ENCODE measurements at regions not wholly inside any gene's neighbourhood (a gene's known extent, or its start where the extent isn't known, plus 50 kb on each side); places are given as distances from the start of the nearest gene placed in this dataset.

DNA sequence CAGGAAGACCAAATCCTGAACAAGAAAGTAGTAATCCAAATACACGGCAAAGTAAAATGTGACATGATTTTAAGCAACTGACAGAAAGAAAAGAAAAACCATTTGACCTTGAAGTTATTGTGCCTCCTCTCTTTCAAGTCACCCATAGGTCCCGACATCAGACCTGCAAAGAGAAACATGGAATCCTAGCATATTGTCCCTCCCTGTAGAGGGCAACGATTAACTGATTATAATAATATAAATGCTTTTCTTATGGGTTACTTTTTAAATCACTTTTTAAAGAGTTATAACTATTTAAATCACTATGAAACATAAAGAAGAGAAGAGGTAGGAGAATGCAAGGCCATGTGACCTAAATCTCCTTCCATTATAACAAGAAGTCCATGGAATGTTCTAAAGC lies 143.2 kb upstream of the LIPC start:
- intact Hi-C loops (cut with DNase I; ENCODE audit: low total_unique reads), result no loop called here
- no peak for TF ChIP-seq POLR2A (IDR thresholded peaks at IDR 0.05)
- TF ChIP-seq, protein P1, sequence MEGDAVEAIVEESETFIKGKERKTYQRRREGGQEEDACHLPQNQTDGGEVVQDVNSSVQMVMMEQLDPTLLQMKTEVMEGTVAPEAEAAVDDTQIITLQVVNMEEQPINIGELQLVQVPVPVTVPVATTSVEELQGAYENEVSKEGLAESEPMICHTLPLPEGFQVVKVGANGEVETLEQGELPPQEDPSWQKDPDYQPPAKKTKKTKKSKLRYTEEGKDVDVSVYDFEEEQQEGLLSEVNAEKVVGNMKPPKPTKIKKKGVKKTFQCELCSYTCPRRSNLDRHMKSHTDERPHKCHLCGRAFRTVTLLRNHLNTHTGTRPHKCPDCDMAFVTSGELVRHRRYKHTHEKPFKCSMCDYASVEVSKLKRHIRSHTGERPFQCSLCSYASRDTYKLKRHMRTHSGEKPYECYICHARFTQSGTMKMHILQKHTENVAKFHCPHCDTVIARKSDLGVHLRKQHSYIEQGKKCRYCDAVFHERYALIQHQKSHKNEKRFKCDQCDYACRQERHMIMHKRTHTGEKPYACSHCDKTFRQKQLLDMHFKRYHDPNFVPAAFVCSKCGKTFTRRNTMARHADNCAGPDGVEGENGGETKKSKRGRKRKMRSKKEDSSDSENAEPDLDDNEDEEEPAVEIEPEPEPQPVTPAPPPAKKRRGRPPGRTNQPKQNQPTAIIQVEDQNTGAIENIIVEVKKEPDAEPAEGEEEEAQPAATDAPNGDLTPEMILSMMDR (IDR thresholded peaks at IDR 0.05), result no peak
- no peak for DNase-seq (ENCODE audit: low spot score in 2 of 2)
- no peak overlapping the region for H3K4me3 ChIP-seq (ENCODE audit: low read depth, poor library complexity, severe bottlenecking)
- WGBS, 2 donors, result 83 to 90% methylated on average over 3 of the region's 3 CpGs

DNA sequence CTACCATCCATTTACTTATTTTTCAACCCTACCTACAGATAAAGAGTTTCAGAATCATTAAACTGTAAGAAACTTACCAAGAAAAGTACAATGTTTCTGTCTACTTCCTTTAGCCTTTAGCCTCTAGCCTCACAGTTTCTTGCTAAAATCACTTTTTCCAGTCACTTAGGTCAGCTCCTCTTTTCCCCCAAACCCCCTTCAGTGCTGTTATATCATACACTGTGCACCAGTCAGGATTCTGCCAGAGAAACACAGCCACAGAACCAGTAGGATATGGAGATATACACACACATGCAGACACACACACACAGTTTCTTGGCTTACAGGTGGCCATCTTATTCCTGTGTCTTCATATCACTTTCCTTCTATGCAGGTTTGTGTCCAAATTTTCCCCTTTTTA lies 139.9 kb upstream of the LIPC start:
- intact Hi-C loops (cut with DNase I; ENCODE audit: low total_unique reads), result no loop called here
- H3K4me3 ChIP-seq (ENCODE audit: low read depth, poor library complexity, severe bottlenecking), result no peak overlapping the region
- TF ChIP-seq POLR2A (IDR thresholded peaks at IDR 0.05), result no peak
- TF ChIP-seq, protein P1 (IDR thresholded peaks at IDR 0.05), result no peak
- DNase-seq (ENCODE audit: low spot score in 2 of 2), result no peak

DNA sequence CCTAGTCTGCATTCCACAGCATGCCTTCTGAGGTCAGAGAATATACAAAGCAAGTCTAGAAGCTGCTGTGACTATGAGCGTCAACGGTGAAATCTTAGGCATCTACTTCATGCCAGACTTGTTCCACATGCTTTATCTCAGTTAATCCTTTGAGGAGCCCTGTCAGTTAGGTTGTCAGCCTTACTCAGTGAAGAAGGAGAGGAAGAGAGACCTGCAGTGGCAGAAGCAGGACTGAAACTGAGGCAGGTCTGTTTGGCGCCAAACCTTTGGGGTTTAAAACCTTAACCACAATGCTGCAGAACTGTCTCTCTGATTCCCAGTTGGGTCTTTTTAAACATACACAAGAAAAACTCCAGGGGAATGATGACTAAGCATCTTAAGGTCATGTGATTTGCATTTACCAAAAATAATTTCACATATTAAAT lies 139.0 kb upstream of the LIPC start:
- 90 to 91% methylated on average over 3 of the region's 3 CpGs for WGBS, 2 donors
- TF ChIP-seq, protein P1 (IDR thresholded peaks at IDR 0.05), result no peak
- no peak for TF ChIP-seq POLR2A (IDR thresholded peaks at IDR 0.05)
- DNase-seq (ENCODE audit: low spot score in 2 of 2), result no peak

DNA sequence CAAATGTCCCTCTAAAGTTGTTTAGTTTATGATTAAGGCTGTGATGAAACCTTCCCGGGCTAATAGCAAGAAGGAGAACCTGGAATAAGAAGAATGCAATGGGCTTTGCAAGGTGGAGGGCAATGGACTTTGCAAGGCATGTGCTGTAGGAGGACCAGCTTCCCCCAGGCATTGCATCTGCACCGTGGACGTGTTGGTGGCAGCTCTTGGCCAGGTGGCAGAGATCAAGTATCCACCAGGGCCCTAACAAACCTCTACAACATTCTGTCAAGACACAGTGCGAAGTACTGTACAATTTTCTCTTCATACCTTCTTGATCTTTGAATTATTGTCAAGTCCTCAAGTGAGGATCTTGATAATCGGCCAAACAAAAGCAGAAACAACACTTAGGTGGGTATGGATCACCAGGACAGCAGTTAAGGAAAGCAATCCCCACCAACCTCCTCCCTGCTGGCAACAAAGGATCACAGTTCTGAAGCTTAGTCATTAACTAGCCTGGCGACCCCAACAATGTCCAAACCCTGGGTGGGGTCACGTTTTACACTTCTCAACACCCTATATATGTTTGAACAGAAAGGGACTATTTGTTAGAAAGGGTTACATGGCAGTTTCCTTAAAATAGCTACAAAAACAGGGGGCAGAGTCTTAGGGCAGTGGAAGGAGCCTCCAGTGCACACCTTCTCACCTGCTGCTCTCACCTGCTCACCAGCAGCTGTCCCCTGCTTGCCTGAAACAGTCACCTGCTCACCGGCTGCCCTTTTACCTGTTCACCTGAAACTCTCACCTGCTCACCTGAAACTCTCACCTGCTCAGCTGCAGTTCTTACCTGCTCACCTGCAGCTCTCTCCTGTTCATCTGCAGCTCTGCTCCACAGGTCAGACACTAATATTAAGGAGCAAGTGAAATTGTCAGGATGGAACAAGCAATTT lies 137.9 kb upstream of the LIPC start:
- no peak overlapping the region for H3K4me3 ChIP-seq (ENCODE audit: low read depth, poor library complexity, severe bottlenecking)
- 89 to 91% methylated on average over 8 of the region's 8 CpGs for WGBS, 2 donors
- intact Hi-C loops (cut with DNase I; ENCODE audit: low total_unique reads), result no loop called here
- DNase-seq (ENCODE audit: low spot score in 2 of 2), result no peak
- TF ChIP-seq, protein P1 (IDR thresholded peaks at IDR 0.05), result no peak
- no peak for TF ChIP-seq POLR2A (IDR thresholded peaks at IDR 0.05)

More for the DNA sequence above, 139.0 kb upstream of the LIPC start:
- H3K4me3 ChIP-seq (ENCODE audit: low read depth, poor library complexity, severe bottlenecking), result no peak overlapping the region
- intact Hi-C loops (cut with DNase I; ENCODE audit: low total_unique reads), result no loop called here

DNA sequence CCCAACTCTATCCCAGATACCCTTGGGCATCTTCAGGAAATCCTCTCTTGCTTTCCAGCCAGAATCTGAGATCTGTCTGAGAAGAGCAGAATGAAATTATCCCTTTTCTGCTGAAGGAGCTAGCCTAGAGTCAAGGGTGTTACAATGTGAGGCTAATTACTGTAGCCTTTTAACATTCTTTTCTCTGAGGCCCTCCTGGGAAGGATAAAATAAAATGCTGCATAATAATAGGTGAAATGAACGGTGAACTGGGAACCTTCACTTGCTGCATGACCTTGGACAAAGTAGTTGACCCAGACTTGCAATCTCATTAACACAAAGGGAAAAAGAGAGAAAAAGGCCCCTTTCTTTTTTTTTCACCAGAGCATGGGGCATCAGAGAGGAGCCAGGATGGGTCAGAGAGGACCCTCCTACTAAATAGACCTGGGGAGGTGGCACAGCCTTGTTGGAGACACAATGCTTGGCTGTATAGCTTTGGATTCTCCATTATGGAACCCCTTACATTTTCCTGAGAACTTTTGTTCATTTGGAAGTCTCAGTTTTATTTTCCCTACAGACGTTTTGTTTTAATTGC lies 137.0 kb upstream of the LIPC start:
- DNase-seq (ENCODE audit: low spot score in 2 of 2), result no peak
- intact Hi-C loops (cut with DNase I; ENCODE audit: low total_unique reads), result no loop called here
- 77 to 86% methylated on average over 2 of the region's 2 CpGs for WGBS, 2 donors
- no peak overlapping the region for H3K4me3 ChIP-seq (ENCODE audit: low read depth, poor library complexity, severe bottlenecking)
- TF ChIP-seq, protein P1 (IDR thresholded peaks at IDR 0.05), result no peak
- no peak for TF ChIP-seq POLR2A (IDR thresholded peaks at IDR 0.05)
